SU-DHL-6 (cell line): ENCODE measurements at regions not wholly inside any gene's neighbourhood (a gene's known extent, or its start where the extent isn't known, plus 50 kb on each side); places are given as distances from the start of the nearest gene placed in this dataset.

ENCODE experiments used
- H2AFZ ChIP-seq: fragments of 200-600 bp; sonication (generic); 2 replicates; pipeline ENCODE4 v1.6.1; 2014; ENCODE audit warnings: low read depth, mild to moderate bottlenecking, moderate library complexity, mixed read lengths, antibody characterized with exemption, low read length; ENCODE audit not compliant: severe bottlenecking
- H3F3A ChIP-seq: fragments of 200-600 bp; shearing (Covaris generic); 2 replicates; pipeline ENCODE4 v1.6.0; 2016; ENCODE audit warnings: antibody characterized with exemption, mild to moderate bottlenecking; ENCODE audit not compliant: insufficient read depth
- H3K27ac ChIP-seq: fragments of 200-600 bp; sonication (generic); 2 replicates; pipeline ENCODE4 v1.5.1; 2016; ENCODE audit warnings: low read depth, mild to moderate bottlenecking, low read length, moderate library complexity, mixed read lengths
- H3K27me3 ChIP-seq: fragments of 200-600 bp; sonication (generic), shearing (Covaris generic); 2 replicates; pipeline ENCODE4 v1.6.0; 2014; ENCODE audit warnings: mild to moderate bottlenecking, low read length
- H3K36me3 ChIP-seq: fragments of 200-600 bp; sonication (generic); 2 replicates; pipeline ENCODE4 v1.6.1; 2014; ENCODE audit warnings: mild to moderate bottlenecking, low read length, mixed read lengths
- H3K4me2 ChIP-seq: fragments of 300-600, 200-600 bp; shearing (Covaris generic), sonication (generic); 2 replicates; pipeline ENCODE4 v1.6.0; 2014; ENCODE audit warnings: low read length, low read depth, mild to moderate bottlenecking; ENCODE audit not compliant: poor library complexity, severe bottlenecking
- H3K4me3 ChIP-seq: fragments of 200-600 bp; sonication (generic); 2 replicates; pipeline ENCODE4 v1.5.1; 2014; ENCODE audit warnings: antibody characterized with exemption, low read length, mild to moderate bottlenecking, mixed read lengths; ENCODE audit not compliant: insufficient read depth, poor library complexity, severe bottlenecking
- H3K79me2 ChIP-seq: fragments of 200-600 bp; sonication (generic); 2 replicates; pipeline ENCODE4 v1.6.1; 2014; ENCODE audit warnings: mild to moderate bottlenecking, low read length, moderate library complexity; ENCODE audit not compliant: insufficient read depth
- H3K9ac ChIP-seq: fragments of 200-600 bp; sonication (generic); 2 replicates; pipeline ENCODE4 v1.7.0; 2014; ENCODE audit warnings: mild to moderate bottlenecking, low read length
- H3K9me2 ChIP-seq: fragments of 200-600 bp; sonication (generic); replicated peaks from 2 replicates; pipeline ENCODE4 v1.6.1; 2014; ENCODE audit warnings: low read length; ENCODE audit not compliant: insufficient read depth
- H3K9me3 ChIP-seq: fragments of 200-600 bp; sonication (generic); 2 replicates; pipeline ENCODE4 v1.6.1; 2014; ENCODE audit warnings: low read length, mixed read lengths; ENCODE audit not compliant: insufficient read depth
- H4K20me1 ChIP-seq: fragments of 200-600 bp; sonication (generic); 2 replicates; pipeline ENCODE4 v1.6.1; 2014; ENCODE audit warnings: low read depth, mild to moderate bottlenecking, antibody characterized with exemption, low read length, moderate library complexity, mixed read lengths
- EZH2phosphoT487 ChIP-seq: fragments of 200-600 bp; sonication (generic), shearing (Covaris generic); conservative IDR thresholded peaks from 2 replicates; pipeline ENCODE4 v1.6.1; 2018; ENCODE audit warnings: mild to moderate bottlenecking, antibody characterized with exemption, low read length, moderate library complexity, mixed read lengths
- TF ChIP-seq, protein P1 (sequence below): fragments of 200-600 bp; sonication (generic); IDR thresholded peaks from one replicate; pipeline ENCODE4 v1.5.1; 2017; ENCODE audit warnings: antibody characterized with exemption, mild to moderate bottlenecking, low read length, moderate library complexity; ENCODE audit not compliant: insufficient read depth, poor library complexity, severe bottlenecking

- Histone ChIP-seq H3F3A (no peaks in the 10 kb centered on the region), H3K9me2 (no peaks in the 10 kb centered on the region), H4K20me1 (no peaks in the 10 kb centered on the region), H3K27me3 (no peaks in the 10 kb centered on the region), H3K27ac (no peak overlapping the region), H2AFZ (no peak overlapping the region), H3K79me2 (no peaks in the 10 kb centered on the region), H3K9ac (no peak overlapping the region), H3K36me3 (no peaks in the 10 kb centered on the region), H3K4me3 (no peak overlapping the region), H3K9me3 (no peaks in the 10 kb centered on the region), H3K4me2 (no peak overlapping the region)
- TF ChIP-seq EZH2phosphoT487 = no peak
- TF ChIP-seq, protein P1, sequence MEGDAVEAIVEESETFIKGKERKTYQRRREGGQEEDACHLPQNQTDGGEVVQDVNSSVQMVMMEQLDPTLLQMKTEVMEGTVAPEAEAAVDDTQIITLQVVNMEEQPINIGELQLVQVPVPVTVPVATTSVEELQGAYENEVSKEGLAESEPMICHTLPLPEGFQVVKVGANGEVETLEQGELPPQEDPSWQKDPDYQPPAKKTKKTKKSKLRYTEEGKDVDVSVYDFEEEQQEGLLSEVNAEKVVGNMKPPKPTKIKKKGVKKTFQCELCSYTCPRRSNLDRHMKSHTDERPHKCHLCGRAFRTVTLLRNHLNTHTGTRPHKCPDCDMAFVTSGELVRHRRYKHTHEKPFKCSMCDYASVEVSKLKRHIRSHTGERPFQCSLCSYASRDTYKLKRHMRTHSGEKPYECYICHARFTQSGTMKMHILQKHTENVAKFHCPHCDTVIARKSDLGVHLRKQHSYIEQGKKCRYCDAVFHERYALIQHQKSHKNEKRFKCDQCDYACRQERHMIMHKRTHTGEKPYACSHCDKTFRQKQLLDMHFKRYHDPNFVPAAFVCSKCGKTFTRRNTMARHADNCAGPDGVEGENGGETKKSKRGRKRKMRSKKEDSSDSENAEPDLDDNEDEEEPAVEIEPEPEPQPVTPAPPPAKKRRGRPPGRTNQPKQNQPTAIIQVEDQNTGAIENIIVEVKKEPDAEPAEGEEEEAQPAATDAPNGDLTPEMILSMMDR = no peak
These were observed 97.8 kb downstream of the UQCRFS1 start for GRCh38 chr19:29115181-29115580.

GRCh38 chr19:29113838-29114237, 99.1 kb downstream of the UQCRFS1 start:
- TF ChIP-seq, protein P1 = no peak
- TF ChIP-seq EZH2phosphoT487 = no peak
- H4K20me1 ChIP-seq = no peaks in the 10 kb centered on the region
- no peak overlapping the region for H3K27ac ChIP-seq
- H3K27me3 ChIP-seq = no peaks in the 10 kb centered on the region
- no peak overlapping the region for H2AFZ ChIP-seq
- no peak overlapping the region for H3K4me2 ChIP-seq
- no peak overlapping the region for H3K4me3 ChIP-seq
- H3K79me2 ChIP-seq = no peaks in the 10 kb centered on the region
- H3K36me3 ChIP-seq = no peaks in the 10 kb centered on the region
- H3K9ac ChIP-seq = no peak overlapping the region
- H3K9me2 ChIP-seq = no peaks in the 10 kb centered on the region
- no peaks in the 10 kb centered on the region for H3F3A ChIP-seq
- H3K9me3 ChIP-seq = no peaks in the 10 kb centered on the region

DNA sequence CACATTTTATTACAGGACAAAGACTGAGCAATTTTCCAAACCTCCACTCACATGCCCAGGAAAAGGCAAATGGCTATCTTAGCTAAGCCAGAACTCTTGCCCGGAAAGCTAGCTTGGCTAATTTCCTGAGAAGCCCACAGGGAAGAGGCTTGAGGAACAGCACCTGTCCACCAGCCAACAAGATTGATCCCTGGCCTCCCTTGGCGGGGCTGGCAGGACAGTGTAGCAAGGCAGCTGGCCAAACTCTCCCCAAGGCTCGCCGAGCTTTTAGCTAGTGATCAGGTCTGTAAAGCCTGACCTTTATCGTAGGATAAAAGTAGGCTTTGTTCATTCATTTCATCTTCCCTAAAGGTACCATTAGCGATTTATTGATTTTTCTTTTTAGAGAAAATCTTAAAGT, 101.4 kb downstream of the UQCRFS1 start:
- no peak overlapping the region for H3K27ac ChIP-seq
- H3K9me2 ChIP-seq = no peaks in the 10 kb centered on the region
- no peaks in the 10 kb centered on the region for H3K79me2 ChIP-seq
- H3K9me3 ChIP-seq = no peaks in the 10 kb centered on the region
- TF ChIP-seq, protein P1 = no peak
- TF ChIP-seq EZH2phosphoT487 = no peak
- H3K4me3 ChIP-seq = no peak overlapping the region
- H3K27me3 ChIP-seq = no peaks in the 10 kb centered on the region
- H3F3A ChIP-seq = no peaks in the 10 kb centered on the region
- H4K20me1 ChIP-seq = no peaks in the 10 kb centered on the region
- no peak overlapping the region for H3K9ac ChIP-seq
- no peaks in the 10 kb centered on the region for H3K36me3 ChIP-seq
- H2AFZ ChIP-seq = no peak overlapping the region
- no peak overlapping the region for H3K4me2 ChIP-seq
